ENCODE measurements at regions not wholly inside any gene's neighbourhood (a gene's known extent, or its start where the extent isn't known, plus 50 kb on each side); places are given as distances from the start of the nearest gene placed in this dataset.

- TF ChIP-seq CTCF (IDR thresholded peaks at IDR 0.05) (no peak), POLR2A (IDR thresholded peaks at IDR 0.05) (no peak)
Measured at GRCh38 chr11:41996533-41996932, 537.1 kb upstream of the LRRC4C start.
